ENCODE measurements at regions not wholly inside any gene's neighbourhood (a gene's known extent, or its start where the extent isn't known, plus 50 kb on each side); places are given as distances from the start of the nearest gene placed in this dataset.

GRCh38 chr5:52580921-52581320, 206.8 kb upstream of the ITGA1 start:
- Histone ChIP-seq H3K36me3 (no peaks in the 10 kb centered on the region), H3K4me3 (no peak overlapping the region), H3K4me1 (no peaks in the 10 kb centered on the region), H3K27ac (no peak overlapping the region), H3K9me3 (no peaks in the 10 kb centered on the region), H3K27me3 (no peaks in the 10 kb centered on the region)
- no peak for TF ChIP-seq CTCF (IDR thresholded peaks at IDR 0.05)
- DNase-seq = no peak
- intact Hi-C loops (cut with DNase I; ENCODE audit: low total_unique reads) = no loop called here

- Histone ChIP-seq H3K27me3 (no peaks in the 10 kb centered on the region), H3K4me1 (no peaks in the 10 kb centered on the region), H3K27ac (no peak overlapping the region), H3K4me3 (no peak overlapping the region), H3K9me3 (no peaks in the 10 kb centered on the region), H3K36me3 (no peaks in the 10 kb centered on the region)
- intact Hi-C loops (cut with DNase I; ENCODE audit: low total_unique reads) = no loop called here
- DNase-seq = no peak
- no peak for TF ChIP-seq CTCF (IDR thresholded peaks at IDR 0.05)
Measured at GRCh38 chr5:52582313-52582712, 205.4 kb upstream of the ITGA1 start.

- Histone ChIP-seq H3K36me3 (no peaks in the 10 kb centered on the region), H3K4me1 (no peaks in the 10 kb centered on the region), H3K9me3 (no peaks in the 10 kb centered on the region), H3K4me3 (no peak overlapping the region), H3K27ac (no peak overlapping the region), H3K27me3 (no peaks in the 10 kb centered on the region)
- intact Hi-C loops (cut with DNase I; ENCODE audit: low total_unique reads) = no loop called here
- TF ChIP-seq CTCF (IDR thresholded peaks at IDR 0.05) = no peak
- no peak for DNase-seq
Measured at GRCh38 chr5:52587131-52587530, 200.6 kb upstream of the ITGA1 start.

GRCh38 chr5:52597625-52598024, 190.1 kb upstream of the ITGA1 start:
- H3K4me3 ChIP-seq = no peak overlapping the region
- no peaks in the 10 kb centered on the region for H3K9me3 ChIP-seq
- no peaks in the 10 kb centered on the region for H3K36me3 ChIP-seq
- no peak for TF ChIP-seq CTCF (IDR thresholded peaks at IDR 0.05)
- intact Hi-C loops (cut with DNase I; ENCODE audit: low total_unique reads) = no loop called here
- no peaks in the 10 kb centered on the region for H3K27me3 ChIP-seq
- H3K27ac ChIP-seq = no peak overlapping the region
- DNase-seq = no peak
- H3K4me1 ChIP-seq = no peaks in the 10 kb centered on the region

- no peak for DNase-seq
- no peak for TF ChIP-seq CTCF (IDR thresholded peaks at IDR 0.05)
- intact Hi-C loops (cut with DNase I; ENCODE audit: low total_unique reads) = no loop called here
- Histone ChIP-seq H3K9me3 (no peaks in the 10 kb centered on the region), H3K4me3 (no peak overlapping the region), H3K27me3 (no peaks in the 10 kb centered on the region), H3K27ac (no peak overlapping the region), H3K4me1 (no peaks in the 10 kb centered on the region), H3K36me3 (no peaks in the 10 kb centered on the region)
Measured at GRCh38 chr5:52598968-52599367, 188.7 kb upstream of the ITGA1 start.

All from tibial artery (tissue), 4 donors.